MM.1S (cell line): ENCODE measurements at regions not wholly inside any gene's neighbourhood (a gene's known extent, or its start where the extent isn't known, plus 50 kb on each side); places are given as distances from the start of the nearest gene placed in this dataset.

ENCODE experiments used
- DNase-seq: peaks from one replicate; pipeline ENCODE4 v3.0.0-alpha.2; 2015
- H2AFZ ChIP-seq: fragments of 300-600 bp; sonication (generic); 2 replicates; pipeline ENCODE4 v1.6.0; 2016; ENCODE audit warnings: antibody characterized with exemption, low read length
- H3F3A ChIP-seq: fragments of 300-600 bp; sonication (generic); 2 replicates; pipeline ENCODE4 v1.6.1; 2016; ENCODE audit warnings: mild to moderate bottlenecking, antibody characterized with exemption, low read length, moderate library complexity, mixed read lengths; ENCODE audit not compliant: insufficient read depth
- H3K27ac ChIP-seq: fragments of 300-600 bp; sonication (generic); 2 replicates; pipeline ENCODE4 v1.5.1; 2016; ENCODE audit warnings: mild to moderate bottlenecking, low read length
- H3K27me3 ChIP-seq: fragments of 300-600 bp; sonication (generic); replicated peaks from 2 replicates; pipeline ENCODE4 v1.6.0; 2016; ENCODE audit warnings: low read length; ENCODE audit not compliant: insufficient read depth
- H3K36me3 ChIP-seq: fragments of 300-600 bp; sonication (generic); replicated peaks from 2 replicates; pipeline ENCODE4 v1.6.1; 2016; ENCODE audit warnings: mild to moderate bottlenecking, low read length, mixed read lengths; ENCODE audit not compliant: insufficient read depth
- H3K4me1 ChIP-seq: fragments of 300-600 bp; sonication (generic); 2 replicates; pipeline ENCODE4 v1.6.1; 2016; ENCODE audit warnings: low read length, mixed read lengths
- H3K4me2 ChIP-seq: fragments of 300-600 bp; sonication (generic); 2 replicates; pipeline ENCODE4 v1.6.0; 2016; ENCODE audit warnings: low read depth, low read length
- H3K4me3 ChIP-seq: fragments of 300-600 bp; sonication (generic); 2 replicates; pipeline ENCODE4 v1.5.1; 2016; ENCODE audit warnings: low read length, mixed read lengths
- H3K79me2 ChIP-seq: fragments of 300-600 bp; sonication (generic); 2 replicates; pipeline ENCODE4 v1.6.1; 2016; ENCODE audit warnings: mixed run types, low read length, mixed read lengths
- H3K9ac ChIP-seq: fragments of 300-600 bp; sonication (generic); 2 replicates; pipeline ENCODE4 v1.6.1; 2016; ENCODE audit warnings: low read length, mixed read lengths
- H3K9me2 ChIP-seq: fragments of 300-600 bp; sonication (generic); replicated peaks from 2 replicates; pipeline ENCODE4 v1.6.1; 2016; ENCODE audit warnings: mild to moderate bottlenecking, low read length, mixed read lengths; ENCODE audit not compliant: insufficient read depth
- H3K9me3 ChIP-seq: fragments of 300-600 bp; sonication (generic); replicated peaks from 2 replicates; pipeline ENCODE4 v1.6.1; 2016; ENCODE audit warnings: mild to moderate bottlenecking, low read length, mixed read lengths; ENCODE audit not compliant: insufficient read depth
- H4K20me1 ChIP-seq: fragments of 300-600 bp; sonication (generic); 2 replicates; pipeline ENCODE4 v1.6.1; 2016; ENCODE audit warnings: mild to moderate bottlenecking, low read length, moderate library complexity, mixed read lengths; ENCODE audit not compliant: insufficient read depth
- EZH2 ChIP-seq: fragments of 300-600 bp; sonication (generic); optimal IDR thresholded peaks from 2 replicates; pipeline ENCODE3; 2017; ENCODE audit warnings: low read depth, mild to moderate bottlenecking, antibody characterized with exemption, low read length, mixed read lengths
- EZH2phosphoT487 ChIP-seq: fragments of 300-600 bp; sonication (generic); IDR thresholded peaks from 2 replicates; pipeline ENCODE4 v1.6.1; 2018; ENCODE audit warnings: antibody characterized with exemption, low read length
- TF ChIP-seq, protein P1 (sequence below): fragments of 300-600 bp; sonication (generic); IDR thresholded peaks from 2 replicates; pipeline ENCODE4 v1.5.1; 2016; ENCODE audit warnings: antibody characterized with exemption, low read length, mixed read lengths

DNA sequence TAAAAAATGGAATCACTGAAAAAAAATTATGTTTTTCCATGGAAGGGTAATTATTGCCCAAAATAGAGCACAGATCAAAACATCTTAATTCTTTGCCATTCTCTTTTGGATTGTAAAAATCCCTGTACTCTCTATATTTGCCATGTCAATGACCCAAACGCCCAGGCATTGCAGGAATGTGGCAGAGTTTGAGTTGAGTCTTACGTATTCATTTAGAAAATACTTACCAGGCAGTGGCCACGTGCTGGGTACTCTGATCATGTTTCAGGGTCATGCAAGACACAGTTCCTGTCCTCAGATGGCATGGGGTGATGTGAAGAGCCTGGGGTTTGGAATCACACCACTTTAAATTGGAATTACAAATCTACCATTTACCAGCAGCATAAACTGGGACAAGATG lies 267.7 kb downstream of the ABCC12 start:
- Histone ChIP-seq H3K36me3 (no peaks in the 10 kb centered on the region), H3K27ac (no peak overlapping the region), H4K20me1 (no peaks in the 10 kb centered on the region), H3K4me3 (no peak overlapping the region), H3K9me2 (no peaks in the 10 kb centered on the region), H3K4me1 (no peaks in the 10 kb centered on the region), H3K27me3 (no peaks in the 10 kb centered on the region), H2AFZ (no peak overlapping the region), H3K4me2 (no peak overlapping the region), H3F3A (no peaks in the 10 kb centered on the region), H3K79me2 (no peaks in the 10 kb centered on the region), H3K9me3 (no peaks in the 10 kb centered on the region), H3K9ac (no peak overlapping the region)
- TF ChIP-seq EZH2 = no peak
- TF ChIP-seq, protein P1, sequence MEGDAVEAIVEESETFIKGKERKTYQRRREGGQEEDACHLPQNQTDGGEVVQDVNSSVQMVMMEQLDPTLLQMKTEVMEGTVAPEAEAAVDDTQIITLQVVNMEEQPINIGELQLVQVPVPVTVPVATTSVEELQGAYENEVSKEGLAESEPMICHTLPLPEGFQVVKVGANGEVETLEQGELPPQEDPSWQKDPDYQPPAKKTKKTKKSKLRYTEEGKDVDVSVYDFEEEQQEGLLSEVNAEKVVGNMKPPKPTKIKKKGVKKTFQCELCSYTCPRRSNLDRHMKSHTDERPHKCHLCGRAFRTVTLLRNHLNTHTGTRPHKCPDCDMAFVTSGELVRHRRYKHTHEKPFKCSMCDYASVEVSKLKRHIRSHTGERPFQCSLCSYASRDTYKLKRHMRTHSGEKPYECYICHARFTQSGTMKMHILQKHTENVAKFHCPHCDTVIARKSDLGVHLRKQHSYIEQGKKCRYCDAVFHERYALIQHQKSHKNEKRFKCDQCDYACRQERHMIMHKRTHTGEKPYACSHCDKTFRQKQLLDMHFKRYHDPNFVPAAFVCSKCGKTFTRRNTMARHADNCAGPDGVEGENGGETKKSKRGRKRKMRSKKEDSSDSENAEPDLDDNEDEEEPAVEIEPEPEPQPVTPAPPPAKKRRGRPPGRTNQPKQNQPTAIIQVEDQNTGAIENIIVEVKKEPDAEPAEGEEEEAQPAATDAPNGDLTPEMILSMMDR = no peak
- no peak for TF ChIP-seq EZH2phosphoT487
- DNase-seq = no peak

DNA sequence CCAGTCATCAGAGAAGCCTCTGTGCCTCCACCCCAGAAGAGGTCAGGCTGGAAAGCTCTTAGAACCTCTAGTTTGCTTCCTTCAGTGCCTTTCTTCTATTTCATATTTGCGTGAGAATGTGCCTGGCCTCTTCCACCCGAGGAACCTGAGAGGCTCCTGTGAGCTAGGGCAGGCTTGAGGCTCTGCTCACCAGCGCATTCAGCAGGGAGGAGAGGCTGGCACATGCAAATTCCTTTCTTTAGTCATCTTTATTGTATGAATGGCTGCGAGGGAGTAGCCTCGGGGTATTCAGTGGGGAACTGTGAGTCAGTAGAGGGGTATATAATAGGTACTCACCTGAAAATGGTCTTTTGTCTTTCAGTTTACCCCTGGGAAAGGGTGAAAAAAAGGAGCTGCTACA lies 268.3 kb downstream of the ABCC12 start:
- H3K27me3 ChIP-seq = no peaks in the 10 kb centered on the region
- TF ChIP-seq EZH2phosphoT487 = no peak
- no peak for TF ChIP-seq EZH2
- TF ChIP-seq, protein P1 = no peak
- H3K4me1 ChIP-seq = no peaks in the 10 kb centered on the region
- no peaks in the 10 kb centered on the region for H3K79me2 ChIP-seq
- no peaks in the 10 kb centered on the region for H3K9me2 ChIP-seq
- H3F3A ChIP-seq = no peaks in the 10 kb centered on the region
- H3K9ac ChIP-seq = no peak overlapping the region
- H3K36me3 ChIP-seq = no peaks in the 10 kb centered on the region
- H3K4me3 ChIP-seq = no peak overlapping the region
- H3K4me2 ChIP-seq = no peak overlapping the region
- DNase-seq = no peak
- H2AFZ ChIP-seq = no peak overlapping the region
- H3K9me3 ChIP-seq = no peaks in the 10 kb centered on the region
- no peak overlapping the region for H3K27ac ChIP-seq
- H4K20me1 ChIP-seq = no peaks in the 10 kb centered on the region

DNA sequence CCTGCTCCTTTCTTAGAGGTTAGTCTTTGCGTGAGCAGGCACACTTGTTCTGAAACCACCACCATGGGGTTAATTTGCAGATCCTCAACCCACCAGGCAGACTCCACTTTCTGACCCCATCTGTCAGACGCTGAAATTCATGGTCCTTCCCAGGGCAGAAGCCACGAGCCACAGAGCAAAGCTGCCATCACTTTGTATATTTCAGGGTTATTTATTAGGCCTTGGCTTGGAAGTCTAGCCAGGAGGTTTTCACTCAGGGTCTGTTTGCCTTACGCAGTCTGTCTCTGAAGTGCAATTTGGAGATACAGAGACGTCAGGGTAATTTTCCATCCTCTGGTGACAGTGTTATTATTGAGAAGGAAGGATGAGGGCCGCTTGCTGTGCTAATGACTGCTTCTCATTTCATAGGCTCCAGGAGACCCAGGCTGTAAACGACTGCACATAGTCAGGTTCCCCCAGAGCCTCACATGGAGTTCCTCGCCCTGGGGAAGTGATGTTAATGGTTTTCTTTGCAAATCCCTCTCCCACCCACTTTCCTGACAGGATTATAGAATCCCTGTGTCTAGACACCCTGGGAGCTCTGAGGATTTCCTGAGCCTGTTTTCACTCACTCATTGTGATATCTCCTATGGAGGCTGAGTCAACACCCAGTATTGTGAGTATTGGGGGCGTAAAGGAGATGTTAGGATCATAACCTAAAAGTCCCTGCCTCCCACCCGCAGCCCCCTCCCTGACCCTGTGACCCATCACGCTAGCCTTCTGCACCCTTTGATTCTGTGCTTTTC lies 269.0 kb downstream of the ABCC12 start:
- Histone ChIP-seq H3K4me2 (no peak overlapping the region), H3K9me3 (no peaks in the 10 kb centered on the region), H2AFZ (no peak overlapping the region), H3K79me2 (no peaks in the 10 kb centered on the region), H3K27me3 (no peaks in the 10 kb centered on the region), H3K9me2 (no peaks in the 10 kb centered on the region), H3K4me3 (no peak overlapping the region), H3K9ac (no peak overlapping the region), H3K27ac (no peak overlapping the region), H3F3A (no peaks in the 10 kb centered on the region), H3K4me1 (no peaks in the 10 kb centered on the region), H4K20me1 (no peaks in the 10 kb centered on the region), H3K36me3 (no peaks in the 10 kb centered on the region)
- TF ChIP-seq, protein P1 = no peak
- TF ChIP-seq EZH2phosphoT487 (no peak), EZH2 (no peak)
- DNase-seq = no peak
